GM12892 (cell line): ENCODE measurements at regions not wholly inside any gene's neighbourhood (a gene's known extent, or its start where the extent isn't known, plus 50 kb on each side); places are given as distances from the start of the nearest gene placed in this dataset.

Source experiments
- DNase-seq: peaks from one replicate; pipeline ENCODE4 v3.0.0; 2011; ENCODE audit not compliant: insufficient read length
- FAIRE-seq: peaks from 2 replicates; lab custom pipeline; 2011; peaks lifted over from hg19 to GRCh38; lab: Jason Lieb, UNC
- POLR2A ChIP-seq: IDR thresholded peaks from 2 replicates; pipeline ENCODE4 v1.6.1; 2011; ENCODE audit warnings: low read depth, low read length, control low read depth
- POLR2AphosphoS5 ChIP-seq: IDR thresholded peaks from 2 replicates; pipeline ENCODE4 v1.6.1; 2011; ENCODE audit warnings: low read depth, low read length, control low read depth
- TAF1 ChIP-seq: IDR thresholded peaks from 2 replicates; pipeline ENCODE4 v1.6.1; 2011; ENCODE audit warnings: low read depth, mild to moderate bottlenecking, control low read depth, low read length, borderline replicate concordance

DNA sequence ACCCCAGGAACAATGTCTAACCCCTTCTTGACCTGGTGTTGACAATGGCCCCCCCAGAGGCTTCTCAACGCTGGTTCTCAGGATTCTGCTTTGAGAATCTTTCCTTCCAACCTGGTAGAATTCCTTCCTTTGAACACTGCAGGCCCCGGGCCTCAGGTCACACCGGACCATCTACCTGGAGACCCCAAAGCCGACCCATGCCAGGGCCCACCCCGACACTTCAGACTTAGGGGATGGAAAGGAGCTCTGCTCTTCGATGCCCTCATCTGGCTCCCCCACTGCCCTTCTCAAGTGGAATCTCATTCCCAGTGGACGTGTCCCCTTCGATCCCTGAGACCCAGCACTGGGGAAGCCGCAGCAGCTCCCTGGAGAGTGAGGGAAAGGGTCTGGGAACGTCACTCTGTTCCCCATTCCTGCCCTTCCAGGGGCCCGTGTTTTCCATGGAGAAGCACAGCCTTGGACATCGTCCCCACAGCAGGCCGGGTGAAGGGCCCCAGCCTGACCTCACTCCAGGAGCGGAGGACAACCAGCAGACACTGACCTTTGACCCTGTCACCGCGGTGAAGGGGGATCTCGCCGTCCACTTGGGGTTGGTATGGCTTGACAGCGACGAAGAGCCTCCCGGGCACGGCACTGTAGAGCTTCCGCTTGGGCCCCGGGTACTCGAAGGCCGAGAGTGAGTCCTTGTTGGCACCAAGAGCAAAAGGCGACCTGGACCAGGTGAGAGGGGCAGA is 408.3 kb downstream of the CTTN start:
- FAIRE-seq (no peak), DNase-seq (no peak)
- TF ChIP-seq POLR2AphosphoS5 (no peak), POLR2A (no peak), TAF1 (no peak)

DNA sequence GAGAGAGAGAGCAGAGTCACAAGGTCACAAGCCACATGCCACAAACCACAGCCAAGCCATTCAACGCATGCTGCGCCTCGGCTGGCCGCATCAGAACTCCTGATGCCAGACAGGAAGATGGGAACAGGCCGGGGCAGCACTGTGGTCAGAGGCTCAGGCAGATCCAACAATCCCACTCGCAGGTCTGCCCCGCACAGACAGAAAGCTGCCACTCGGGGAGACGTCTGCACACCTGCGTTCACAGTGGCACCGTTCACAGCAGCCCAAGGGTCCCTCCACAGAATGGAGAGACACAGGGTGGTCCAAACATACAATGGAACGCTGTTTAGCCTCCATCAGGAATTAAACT is 408.8 kb downstream of the CTTN start:
- FAIRE-seq (no peak), DNase-seq (no peak)
- TF ChIP-seq POLR2AphosphoS5 (no peak), TAF1 (no peak), POLR2A (no peak)

DNA sequence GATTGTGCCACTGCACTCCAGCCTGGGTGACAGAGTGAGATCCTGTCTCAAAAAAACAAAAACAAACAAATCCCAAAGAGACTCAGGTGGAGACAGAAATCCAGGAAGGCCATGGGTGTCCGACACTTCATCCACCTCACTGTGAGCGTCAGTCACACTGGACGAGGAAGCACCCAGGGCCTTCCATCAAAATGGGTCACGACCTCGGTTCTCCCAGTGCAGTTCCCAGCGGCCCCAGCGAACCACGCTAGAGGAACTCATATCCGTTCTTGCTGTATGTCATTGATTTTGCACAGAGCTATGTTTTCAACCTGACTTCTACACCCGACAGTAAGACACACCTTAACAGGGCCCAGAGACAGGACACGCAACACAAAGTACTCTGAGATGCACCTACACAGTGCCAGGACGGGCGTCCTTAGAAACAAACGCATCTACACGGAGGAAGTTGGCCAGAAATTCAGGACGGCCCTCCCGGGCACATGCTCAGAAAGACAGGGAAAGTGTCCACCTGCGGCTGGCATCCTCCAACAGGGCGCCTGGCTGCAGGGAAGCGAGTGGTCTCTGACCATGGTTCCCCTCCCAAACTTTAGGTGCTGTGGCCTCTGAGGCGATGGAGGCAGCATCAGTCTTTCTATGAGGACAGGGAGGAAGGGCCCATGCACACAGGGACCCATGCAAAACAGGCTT is 410.5 kb downstream of the CTTN start:
- TF ChIP-seq TAF1: no peak
- FAIRE-seq (no peak), DNase-seq (no peak)

DNA sequence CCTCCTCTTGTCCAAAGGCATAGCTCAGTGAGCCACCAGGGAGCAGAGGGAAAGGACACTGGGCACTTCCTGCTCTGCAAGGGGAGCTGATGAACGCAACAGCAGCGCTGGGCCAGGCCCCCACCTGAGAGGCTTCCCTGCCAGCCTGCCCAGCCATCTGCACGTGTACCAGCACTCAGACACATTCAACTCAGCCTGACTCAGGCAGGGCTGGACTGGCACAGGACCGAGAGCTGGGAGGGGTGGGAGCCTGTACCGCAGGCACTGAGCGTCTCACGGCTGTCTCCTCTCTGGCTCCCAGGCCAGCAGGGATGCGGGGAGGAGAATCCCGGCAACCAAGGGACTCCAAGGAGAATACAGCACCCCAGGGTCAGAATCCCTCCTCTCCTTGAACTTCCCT is 411.8 kb downstream of the CTTN start:
- TF ChIP-seq TAF1: no peak
- TF ChIP-seq POLR2AphosphoS5: no peak
- DNase-seq (no peak), FAIRE-seq (no peak)

DNA sequence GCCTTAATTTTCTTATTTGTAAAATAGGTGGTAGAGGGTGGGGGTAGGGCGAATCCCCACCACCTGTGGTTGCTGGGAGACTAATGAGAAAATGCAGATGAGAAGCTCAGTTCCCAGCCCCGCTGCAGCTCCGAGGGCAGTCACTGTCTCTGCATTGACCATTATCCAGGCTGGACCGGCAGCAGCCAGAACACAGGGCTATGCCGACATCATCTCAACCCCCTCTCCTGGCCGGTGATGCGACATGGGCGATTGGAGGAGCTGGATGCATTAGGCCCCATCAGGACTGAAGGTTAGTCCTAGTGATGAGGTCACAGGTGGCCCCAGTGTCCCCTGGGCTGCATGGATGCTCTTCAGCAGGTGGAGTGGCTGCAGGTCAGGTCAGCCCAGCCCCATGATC is 412.4 kb downstream of the CTTN start:
- no peak for DNase-seq
- no peak for TF ChIP-seq POLR2AphosphoS5
- no peak for TF ChIP-seq POLR2A
- no peak for FAIRE-seq

DNA sequence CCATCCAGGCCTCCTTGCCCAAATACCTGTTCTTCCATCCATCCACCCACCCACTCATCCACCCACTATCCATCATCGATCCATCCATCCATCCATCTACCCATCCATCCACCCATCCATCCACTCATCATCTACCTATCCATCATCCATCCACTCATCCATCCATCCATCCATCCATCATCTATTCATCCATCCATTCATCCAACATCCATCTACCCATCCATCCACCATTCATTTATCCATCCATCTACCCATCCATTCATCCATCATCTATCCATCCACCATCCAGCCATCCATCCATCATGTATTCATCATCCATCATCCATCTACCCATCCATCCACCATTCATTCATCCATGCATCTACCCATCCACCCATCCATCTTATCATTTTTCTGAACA is 413.2 kb downstream of the CTTN start:
- TF ChIP-seq POLR2A (no peak), TAF1 (no peak), POLR2AphosphoS5 (no peak)
- DNase-seq (no peak), FAIRE-seq (no peak)

DNA sequence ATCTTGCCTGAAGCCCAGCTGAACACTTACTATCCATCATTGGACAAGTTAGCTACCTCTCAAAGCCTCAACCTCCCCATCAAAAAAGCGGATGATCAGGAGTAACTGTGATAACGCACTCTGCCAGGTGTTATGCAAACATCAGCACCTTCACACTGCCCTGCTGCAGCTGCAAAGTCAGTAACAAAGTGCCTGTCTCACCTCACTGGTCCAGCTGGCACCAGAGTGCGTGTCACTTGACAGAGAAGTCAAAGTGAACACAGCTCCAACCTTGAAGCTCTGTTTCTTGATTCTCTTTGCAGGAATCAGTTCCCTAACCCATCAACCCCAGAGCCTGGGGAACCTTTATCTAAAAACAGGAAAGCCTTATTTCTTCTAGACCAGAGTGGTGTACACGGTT is 413.6 kb downstream of the CTTN start:
- FAIRE-seq: no peak
- no peak for TF ChIP-seq TAF1
- TF ChIP-seq POLR2A: no peak
- no peak for TF ChIP-seq POLR2AphosphoS5
- no peak for DNase-seq

DNA sequence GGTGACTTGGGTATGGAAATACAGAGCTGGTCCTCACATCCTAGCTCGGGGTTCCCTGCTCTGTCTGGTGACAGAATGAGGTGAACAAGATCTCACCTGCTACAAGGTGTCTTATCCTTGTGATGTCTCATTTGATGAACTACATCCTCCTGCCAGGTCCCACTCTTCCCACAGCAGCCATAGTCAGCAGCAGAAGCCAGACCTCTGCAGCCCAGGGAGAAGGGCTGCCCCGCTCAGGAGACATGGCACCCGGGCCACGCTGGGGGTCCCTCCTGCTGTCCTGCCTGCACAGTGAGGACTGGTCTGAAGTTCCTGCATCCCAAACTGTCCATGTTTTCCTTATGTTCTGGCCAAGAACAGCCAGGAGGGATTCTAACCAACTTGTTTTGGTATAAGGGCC is 414.1 kb downstream of the CTTN start:
- DNase-seq: no peak
- TF ChIP-seq POLR2AphosphoS5 (no peak), POLR2A (no peak), TAF1 (no peak)
- no peak for FAIRE-seq

DNA sequence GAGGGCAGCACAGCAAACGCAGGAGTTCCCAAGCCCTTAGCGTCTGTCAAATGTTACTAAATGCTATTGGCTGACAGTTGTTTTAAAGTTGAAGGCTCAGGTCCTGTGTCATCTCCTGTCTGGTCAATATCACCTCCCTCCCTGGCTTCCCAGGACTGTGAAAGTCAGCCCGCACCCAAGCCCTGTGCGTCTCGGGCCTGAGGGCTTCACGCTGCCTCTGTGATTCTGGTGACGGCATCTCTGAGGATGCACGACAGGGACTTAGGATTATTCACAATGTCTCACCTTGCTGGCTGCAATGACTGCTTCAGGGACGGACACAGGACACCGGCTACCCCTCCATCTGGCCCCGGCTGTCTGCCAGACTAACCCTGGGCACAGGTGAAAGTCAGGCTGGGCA is 415.3 kb downstream of the CTTN start:
- DNase-seq (no peak), FAIRE-seq (no peak)
- no peak for TF ChIP-seq POLR2AphosphoS5
- no peak for TF ChIP-seq TAF1
- no peak for TF ChIP-seq POLR2A

DNA sequence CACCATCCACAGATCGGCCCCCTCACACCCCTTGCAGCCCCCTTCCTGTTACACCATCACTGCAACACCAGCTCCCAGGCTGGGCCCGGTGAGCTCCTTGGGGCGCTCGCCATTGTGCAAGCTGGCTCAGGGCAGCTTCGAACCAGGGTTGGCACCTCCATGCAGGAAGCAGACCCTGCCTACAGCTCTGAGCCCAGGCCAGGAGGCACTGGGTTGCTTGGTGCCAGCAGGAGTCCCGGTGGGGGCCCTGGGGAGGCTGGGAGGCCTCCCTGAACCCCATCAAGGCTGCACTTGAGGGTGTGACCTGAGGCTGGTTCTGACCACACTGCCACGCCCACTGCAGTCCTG is 417.1 kb downstream of the CTTN start:
- FAIRE-seq: no peak
- TF ChIP-seq POLR2A (no peak), POLR2AphosphoS5 (no peak), TAF1 (no peak)
- no peak for DNase-seq

DNA sequence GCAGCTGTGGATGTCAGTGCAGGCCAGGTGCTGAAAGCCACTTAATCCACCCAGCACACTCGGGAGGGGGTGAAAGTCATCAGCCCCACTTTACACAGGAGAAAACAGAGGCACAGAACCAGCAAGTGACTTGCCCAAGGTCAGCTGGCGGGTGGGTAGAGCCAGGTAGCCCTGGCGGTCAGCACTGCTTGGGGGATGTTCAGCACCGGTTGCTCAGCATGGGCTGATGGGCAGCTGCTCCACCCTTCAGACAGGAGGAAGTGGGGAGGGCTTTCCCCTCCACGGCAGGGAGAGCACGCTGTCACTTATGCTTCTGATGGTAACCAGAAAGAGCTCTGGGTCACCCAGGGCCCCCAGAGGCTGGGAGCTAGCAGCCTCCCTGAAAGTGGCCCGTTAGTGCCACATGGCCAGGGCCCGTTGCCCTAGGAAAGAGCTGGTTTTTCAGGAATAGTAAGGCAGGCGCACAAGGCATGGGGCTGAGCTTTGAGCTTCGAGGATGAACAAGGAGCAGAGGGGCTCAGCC is 417.9 kb downstream of the CTTN start:
- no peak for DNase-seq
- TF ChIP-seq TAF1: no peak
- no peak for TF ChIP-seq POLR2A
- no peak for TF ChIP-seq POLR2AphosphoS5
- FAIRE-seq: no peak

DNA sequence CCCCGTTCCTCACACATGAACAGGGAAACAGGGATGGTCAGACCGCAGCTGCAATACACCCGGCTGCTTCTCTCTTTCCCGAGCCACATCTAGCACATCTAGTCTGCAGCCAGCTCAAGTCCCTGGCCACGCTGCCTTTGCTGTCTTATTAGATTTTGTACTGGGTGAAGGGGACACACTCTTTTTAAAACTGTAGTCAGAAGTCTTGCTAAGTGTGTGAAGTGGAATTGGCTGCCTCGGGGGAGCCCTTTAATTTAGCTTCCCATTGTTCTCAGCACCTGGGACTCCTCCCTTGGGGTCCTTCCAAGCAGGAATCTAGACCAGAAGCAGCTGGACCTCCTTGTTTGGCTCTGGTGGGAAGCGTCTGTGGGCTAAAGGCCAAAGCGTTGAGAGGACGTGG is 420.0 kb downstream of the CTTN start:
- TF ChIP-seq TAF1 (no peak), POLR2AphosphoS5 (no peak), POLR2A (no peak)
- FAIRE-seq (no peak), DNase-seq (no peak)

DNA sequence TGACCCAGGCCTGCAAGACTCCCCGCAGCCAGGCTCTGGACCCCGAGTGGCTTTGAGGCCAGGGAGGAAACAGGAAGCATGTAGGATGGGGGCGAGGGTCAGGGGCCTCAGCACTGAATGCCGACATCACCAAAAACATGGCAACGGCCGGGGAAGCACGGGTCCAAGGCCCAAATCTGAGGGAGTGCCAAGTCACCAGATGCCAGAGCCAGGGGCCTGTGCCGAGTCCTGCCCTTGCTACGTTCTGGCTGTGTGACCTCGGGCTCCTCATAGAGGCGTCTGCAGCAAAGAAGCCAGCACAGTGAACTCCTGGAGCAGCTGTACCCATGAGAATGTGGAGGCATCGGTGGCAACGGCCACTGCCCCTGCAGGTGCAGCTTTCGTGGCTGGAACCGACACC is 420.7 kb downstream of the CTTN start:
- DNase-seq: no peak
- no peak for FAIRE-seq
- TF ChIP-seq POLR2AphosphoS5: no peak
- no peak for TF ChIP-seq TAF1
- TF ChIP-seq POLR2A: no peak

DNA sequence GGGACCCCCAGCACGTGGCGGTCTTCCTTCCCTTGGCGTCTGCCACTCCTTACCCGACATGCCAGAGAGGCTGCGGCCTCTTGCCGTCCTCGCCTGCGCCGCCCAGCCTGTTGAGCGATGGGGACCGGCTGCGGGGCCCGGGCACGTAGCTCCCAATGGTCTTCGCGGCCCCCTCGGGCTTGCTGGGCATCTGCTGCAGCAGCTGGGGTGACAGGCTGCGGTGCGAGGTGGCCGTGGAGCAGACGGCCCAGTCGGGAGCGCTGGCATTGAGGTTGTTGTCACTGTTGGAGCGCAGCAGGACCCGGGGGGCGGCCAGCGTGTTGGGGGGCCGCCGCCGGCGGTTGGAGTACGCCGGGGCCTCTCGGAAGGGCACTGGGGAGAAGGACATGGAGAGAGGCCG is 422.0 kb downstream of the CTTN start:
- FAIRE-seq (no peak), DNase-seq (no peak)
- no peak for TF ChIP-seq TAF1
- TF ChIP-seq POLR2A: no peak
- no peak for TF ChIP-seq POLR2AphosphoS5
